ENCODE measurements at regions not wholly inside any gene's neighbourhood (a gene's known extent, or its start where the extent isn't known, plus 50 kb on each side); places are given as distances from the start of the nearest gene placed in this dataset.

- no peaks in the 10 kb centered on the region for H3K4me1 ChIP-seq (ENCODE audit: control insufficient read depth in 1 of 2, low read depth in 2 of 2)
- no peaks in the 10 kb centered on the region for H3K36me3 ChIP-seq
- no peaks in the 10 kb centered on the region for H3K27me3 ChIP-seq (replicated peaks; ENCODE audit: insufficient read depth)
- no peak overlapping the region for H3K4me3 ChIP-seq
- no peak overlapping the region for H3K27ac ChIP-seq
- ATAC-seq (ENCODE audit: insufficient number of reproducible peaks, low FRiP score, low read depth) (no peak), DNase-seq (ENCODE audit: low spot score) (no peak)
- H3K9me3 ChIP-seq = no peaks in the 10 kb centered on the region
- TF ChIP-seq, protein P1, sequence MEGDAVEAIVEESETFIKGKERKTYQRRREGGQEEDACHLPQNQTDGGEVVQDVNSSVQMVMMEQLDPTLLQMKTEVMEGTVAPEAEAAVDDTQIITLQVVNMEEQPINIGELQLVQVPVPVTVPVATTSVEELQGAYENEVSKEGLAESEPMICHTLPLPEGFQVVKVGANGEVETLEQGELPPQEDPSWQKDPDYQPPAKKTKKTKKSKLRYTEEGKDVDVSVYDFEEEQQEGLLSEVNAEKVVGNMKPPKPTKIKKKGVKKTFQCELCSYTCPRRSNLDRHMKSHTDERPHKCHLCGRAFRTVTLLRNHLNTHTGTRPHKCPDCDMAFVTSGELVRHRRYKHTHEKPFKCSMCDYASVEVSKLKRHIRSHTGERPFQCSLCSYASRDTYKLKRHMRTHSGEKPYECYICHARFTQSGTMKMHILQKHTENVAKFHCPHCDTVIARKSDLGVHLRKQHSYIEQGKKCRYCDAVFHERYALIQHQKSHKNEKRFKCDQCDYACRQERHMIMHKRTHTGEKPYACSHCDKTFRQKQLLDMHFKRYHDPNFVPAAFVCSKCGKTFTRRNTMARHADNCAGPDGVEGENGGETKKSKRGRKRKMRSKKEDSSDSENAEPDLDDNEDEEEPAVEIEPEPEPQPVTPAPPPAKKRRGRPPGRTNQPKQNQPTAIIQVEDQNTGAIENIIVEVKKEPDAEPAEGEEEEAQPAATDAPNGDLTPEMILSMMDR (IDR thresholded peaks at IDR 0.05) = no peak
These were observed 168.7 kb downstream of the RRAGC start for GRCh38 chr1:38690790-38691449.

- Histone ChIP-seq H3K27ac (no peak overlapping the region), H3K27me3 (replicated peaks; ENCODE audit: insufficient read depth) (no peaks in the 10 kb centered on the region), H3K4me3 (no peak overlapping the region), H3K9me3 (no peaks in the 10 kb centered on the region), H3K36me3 (no peaks in the 10 kb centered on the region), H3K4me1 (ENCODE audit: control insufficient read depth in 1 of 2, low read depth in 2 of 2) (no peaks in the 10 kb centered on the region)
- ATAC-seq (ENCODE audit: insufficient number of reproducible peaks, low FRiP score, low read depth) (no peak), DNase-seq (ENCODE audit: low spot score) (no peak)
- TF ChIP-seq, protein P1 (IDR thresholded peaks at IDR 0.05) = no peak
These were observed 172.7 kb downstream of the RRAGC start for GRCh38 chr1:38686927-38687255.

GRCh38 chr1:38686167-38686926 lies 173.2 kb downstream of the RRAGC start:
- no peaks in the 10 kb centered on the region for H3K27me3 ChIP-seq (replicated peaks; ENCODE audit: insufficient read depth)
- H3K36me3 ChIP-seq = no peaks in the 10 kb centered on the region
- no peaks in the 10 kb centered on the region for H3K9me3 ChIP-seq
- H3K27ac ChIP-seq = no peak overlapping the region
- TF ChIP-seq, protein P1 (IDR thresholded peaks at IDR 0.05) = no peak
- DNase-seq (ENCODE audit: low spot score) = no peak
- no peak for ATAC-seq (ENCODE audit: insufficient number of reproducible peaks, low FRiP score, low read depth)
- H3K4me1 ChIP-seq (ENCODE audit: control insufficient read depth in 1 of 2, low read depth in 2 of 2) = no peaks in the 10 kb centered on the region
- H3K4me3 ChIP-seq = no peak overlapping the region

DNA sequence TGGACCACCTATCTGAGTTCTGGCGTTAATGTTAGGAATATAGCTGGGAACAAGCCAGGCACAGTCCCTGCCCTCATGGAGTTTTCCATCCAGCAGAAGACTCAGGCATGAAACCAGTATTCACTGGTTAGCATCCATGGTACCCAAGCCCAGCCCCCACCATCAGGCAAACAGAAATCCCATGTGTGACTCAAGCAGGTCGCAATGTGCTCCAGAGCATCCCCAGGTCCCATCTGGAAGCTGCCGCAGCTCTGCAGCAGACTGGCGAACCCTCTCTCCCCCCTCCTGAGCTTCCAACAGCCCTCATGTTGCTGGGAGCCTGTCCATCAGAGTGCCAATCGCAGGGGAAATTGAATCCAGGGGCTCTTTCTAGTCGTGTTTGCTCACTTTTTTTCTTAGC lies 174.2 kb downstream of the RRAGC start:
- ATAC-seq (ENCODE audit: insufficient number of reproducible peaks, low FRiP score, low read depth) (no peak), DNase-seq (ENCODE audit: low spot score) (no peak)
- Histone ChIP-seq H3K27me3 (replicated peaks; ENCODE audit: insufficient read depth) (no peaks in the 10 kb centered on the region), H3K9me3 (no peaks in the 10 kb centered on the region), H3K36me3 (no peaks in the 10 kb centered on the region), H3K4me1 (ENCODE audit: control insufficient read depth in 1 of 2, low read depth in 2 of 2) (no peaks in the 10 kb centered on the region), H3K4me3 (no peak overlapping the region), H3K27ac (no peak overlapping the region)
- TF ChIP-seq, protein P1 (IDR thresholded peaks at IDR 0.05) = no peak

DNA sequence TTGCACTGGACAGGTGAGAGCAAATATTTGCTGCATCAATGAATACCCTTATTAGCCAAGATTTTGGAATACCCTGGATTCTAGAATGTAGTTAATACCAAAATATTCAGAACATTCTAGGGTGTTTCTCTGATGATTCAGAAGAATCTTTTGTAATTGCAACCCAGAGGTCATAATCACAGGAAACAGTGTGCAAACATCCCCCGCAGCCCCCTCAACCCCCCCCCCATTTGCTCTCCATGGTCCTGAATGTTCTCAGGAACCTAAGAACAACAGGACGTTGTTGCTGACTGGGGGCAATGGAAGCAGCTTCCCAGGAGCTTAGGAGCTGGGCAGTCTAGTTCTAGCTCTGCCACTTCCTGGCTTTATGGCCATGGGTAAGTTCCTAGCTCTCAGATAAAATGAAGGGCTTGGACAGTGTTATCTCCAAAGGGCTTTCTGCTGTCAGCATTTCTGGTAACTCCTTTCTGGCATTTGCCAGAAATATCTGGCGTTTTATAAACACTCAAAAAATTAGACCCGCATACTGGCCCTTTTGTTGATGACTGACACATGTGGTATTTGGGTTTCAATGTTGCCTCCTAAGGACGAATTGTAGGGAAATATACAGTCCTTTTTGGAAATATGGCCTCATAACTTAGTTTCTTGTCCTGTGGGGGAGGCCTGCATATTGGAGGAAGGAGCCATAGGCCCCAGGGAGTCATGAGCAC lies 178.6 kb downstream of the RRAGC start:
- ATAC-seq (ENCODE audit: insufficient number of reproducible peaks, low FRiP score, low read depth) (no peak), DNase-seq (ENCODE audit: low spot score) (no peak)
- no peaks in the 10 kb centered on the region for H3K4me1 ChIP-seq (ENCODE audit: control insufficient read depth in 1 of 2, low read depth in 2 of 2)
- H3K27me3 ChIP-seq (replicated peaks; ENCODE audit: insufficient read depth) = no peaks in the 10 kb centered on the region
- no peaks in the 10 kb centered on the region for H3K9me3 ChIP-seq
- no peak overlapping the region for H3K27ac ChIP-seq
- no peak overlapping the region for H3K4me3 ChIP-seq
- H3K36me3 ChIP-seq = no peaks in the 10 kb centered on the region
- TF ChIP-seq, protein P1 (IDR thresholded peaks at IDR 0.05) = no peak

Data from thoracic aorta (tissue), 2 donors.